ENCODE measurements at regions not wholly inside any gene's neighbourhood (a gene's known extent, or its start where the extent isn't known, plus 50 kb on each side); places are given as distances from the start of the nearest gene placed in this dataset.
A peak's percentile ranks its signal among the peaks of the same experiment; 100 is the strongest.

DNA sequence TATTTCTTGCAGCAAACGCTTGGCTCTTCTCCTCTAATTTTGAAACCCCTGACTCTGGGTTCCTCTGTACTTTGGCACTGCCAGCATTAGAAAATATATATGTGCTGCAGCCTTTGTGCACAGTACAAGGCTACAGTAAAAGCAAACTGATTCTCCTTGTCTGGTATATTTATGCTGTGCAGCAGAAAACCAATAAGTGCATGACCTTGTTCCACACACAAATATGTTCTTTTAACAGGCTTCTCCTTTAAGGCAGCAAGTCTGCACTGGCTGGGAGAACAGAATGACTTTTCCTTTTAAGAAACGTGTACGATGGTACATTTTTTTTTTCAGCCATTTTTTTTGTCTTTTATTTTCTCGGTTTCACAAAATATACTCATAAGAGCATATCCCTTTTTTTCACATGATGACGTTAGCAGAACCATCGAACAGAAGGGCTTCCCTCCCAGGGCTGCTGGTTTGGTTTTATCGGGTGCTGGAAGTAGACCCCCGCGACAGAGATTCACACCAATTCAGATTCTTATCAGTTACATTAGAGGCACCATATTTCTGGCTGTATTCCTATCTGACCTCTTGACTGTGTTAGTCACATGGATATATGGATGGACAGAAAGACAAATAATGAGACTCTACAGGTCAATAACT lies 129.9 kb upstream of the ARID1B start:
- no peak for DNase-seq (ENCODE audit: low read depth in 6 of 9, low spot score in 9 of 9)
- Histone ChIP-seq H3K4me1 (ENCODE audit: control insufficient read depth in 2 of 2, insufficient read depth in 2 of 2, low read length in 2 of 2) (no peaks in the 10 kb centered on the region), H3K27ac (ENCODE audit: low read depth in 1 of 2, low read length in 1 of 2) (no peak overlapping the region), H3K9me3 (ENCODE audit: control insufficient read depth in 2 of 2, insufficient read depth in 1 of 2, low read length in 1 of 2) (no peaks in the 10 kb centered on the region), H3K27me3 (ENCODE audit: control insufficient read depth in 2 of 2, insufficient read depth in 1 of 2, low read length in 1 of 2) (no peaks in the 10 kb centered on the region), H3K4me3 (ENCODE audit: low read length in 2 of 2) (no peak overlapping the region), H3K36me3 (ENCODE audit: control insufficient read depth in 2 of 2, insufficient read depth in 2 of 2, low read length in 1 of 2) (no peaks in the 10 kb centered on the region)
- 24% methylated on average over 9 of the region's 9 CpGs for WGBS

DNA sequence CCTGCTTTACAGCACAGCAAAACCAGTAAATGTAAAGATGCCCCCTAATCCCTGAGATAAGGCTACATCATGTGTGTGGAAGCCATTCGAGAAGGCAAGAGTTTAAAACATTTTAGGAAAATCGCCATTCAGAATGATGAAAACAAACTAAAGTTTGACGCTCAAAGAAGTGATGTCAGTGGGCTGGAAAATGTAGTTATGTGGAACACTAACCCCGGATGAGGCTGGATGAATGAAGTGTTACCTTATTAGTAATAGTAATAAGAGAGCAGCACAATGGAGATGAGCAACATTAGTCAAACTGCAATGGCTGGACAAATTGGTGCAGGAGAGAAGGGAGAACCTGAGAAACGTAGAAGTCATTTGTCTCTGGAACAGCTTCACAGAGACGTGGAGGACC lies 130.7 kb upstream of the ARID1B start:
- 72% methylated on average over 6 of the region's 6 CpGs for WGBS
- no peak for DNase-seq (ENCODE audit: low read depth in 6 of 9, low spot score in 9 of 9)
- Histone ChIP-seq H3K36me3 (ENCODE audit: control insufficient read depth in 2 of 2, insufficient read depth in 2 of 2, low read length in 1 of 2) (no peaks in the 10 kb centered on the region), H3K27ac (ENCODE audit: low read depth in 1 of 2, low read length in 1 of 2) (no peak overlapping the region), H3K27me3 (ENCODE audit: control insufficient read depth in 2 of 2, insufficient read depth in 1 of 2, low read length in 1 of 2) (no peaks in the 10 kb centered on the region), H3K9me3 (ENCODE audit: control insufficient read depth in 2 of 2, insufficient read depth in 1 of 2, low read length in 1 of 2) (no peaks in the 10 kb centered on the region), H3K4me3 (ENCODE audit: low read length in 2 of 2) (no peak overlapping the region), H3K4me1 (ENCODE audit: control insufficient read depth in 2 of 2, insufficient read depth in 2 of 2, low read length in 2 of 2) (no peaks in the 10 kb centered on the region)

DNA sequence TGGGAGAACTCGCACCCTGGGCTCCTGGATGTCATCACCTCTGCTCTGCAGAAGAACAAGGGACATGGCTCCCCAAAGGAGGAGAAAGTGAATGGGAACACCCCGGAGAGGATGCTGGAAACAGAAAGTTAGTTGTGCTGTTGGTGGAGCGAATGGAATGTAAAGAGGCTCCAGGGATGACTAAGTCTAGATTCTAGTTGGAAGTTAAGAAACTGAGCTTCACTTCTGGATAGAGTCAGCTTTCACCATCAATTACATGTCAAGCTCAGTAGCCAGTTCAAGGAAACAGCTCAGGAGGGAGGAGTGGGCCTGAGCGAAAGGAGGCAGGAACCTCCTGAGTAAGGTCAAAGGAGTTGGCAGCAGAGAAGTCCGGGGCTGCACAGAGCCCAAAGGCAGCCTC lies 132.1 kb upstream of the ARID1B start:
- H3K9me3 ChIP-seq (ENCODE audit: control insufficient read depth in 2 of 2, insufficient read depth in 1 of 2, low read length in 1 of 2) = no peaks in the 10 kb centered on the region
- H3K36me3 ChIP-seq (ENCODE audit: control insufficient read depth in 2 of 2, insufficient read depth in 2 of 2, low read length in 1 of 2) = no peaks in the 10 kb centered on the region
- no peak overlapping the region for H3K4me3 ChIP-seq (ENCODE audit: low read length in 2 of 2)
- DNase-seq (ENCODE audit: low read depth in 6 of 9, low spot score in 9 of 9) = no peak
- 98% methylated on average over 5 of the region's 5 CpGs for WGBS
- H3K27me3 ChIP-seq (ENCODE audit: control insufficient read depth in 2 of 2, insufficient read depth in 1 of 2, low read length in 1 of 2) = no peaks in the 10 kb centered on the region
- H3K4me1 ChIP-seq (ENCODE audit: control insufficient read depth in 2 of 2, insufficient read depth in 2 of 2, low read length in 2 of 2) = no peaks in the 10 kb centered on the region
- H3K27ac ChIP-seq (ENCODE audit: low read depth in 1 of 2, low read length in 1 of 2) = no peak overlapping the region

DNA sequence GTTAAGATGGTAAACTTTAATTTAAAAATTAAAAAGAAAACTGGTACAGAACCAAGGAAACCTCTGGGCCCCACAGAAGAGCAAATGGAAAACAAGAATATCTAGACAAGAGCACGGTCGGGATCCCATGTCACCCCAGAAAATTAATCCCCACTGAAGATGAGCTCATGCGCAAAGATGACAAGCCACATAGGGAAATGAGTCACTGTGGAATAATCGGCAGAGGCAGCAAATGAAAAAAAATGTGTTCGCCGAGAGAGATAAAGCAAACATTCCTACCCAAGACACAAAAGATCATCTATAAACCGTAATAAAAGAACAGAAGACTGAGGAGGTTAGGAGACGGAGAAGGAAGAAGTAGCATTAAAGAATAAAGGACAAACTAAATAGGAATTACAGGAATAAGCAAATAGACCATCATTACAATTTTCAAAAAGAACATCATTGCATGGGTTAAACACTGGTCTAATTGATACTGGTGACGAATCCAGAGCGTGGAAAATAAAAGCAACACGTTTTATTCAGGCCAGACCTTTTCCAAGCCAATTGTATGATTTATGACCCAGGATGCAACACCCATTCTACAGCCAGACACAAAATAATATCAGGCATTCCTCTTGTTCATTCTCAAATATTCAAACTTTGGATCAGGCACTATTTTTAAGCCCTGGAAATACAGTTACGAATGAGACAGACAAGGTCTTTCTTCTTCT lies 138.0 kb upstream of the ARID1B start:
- Histone ChIP-seq H3K4me1 (ENCODE audit: control insufficient read depth in 2 of 2, insufficient read depth in 2 of 2, low read length in 2 of 2) (peaks cover 0 to 10% of the 10 kb centered on the region in 2 donors), H3K9me3 (ENCODE audit: control insufficient read depth in 2 of 2, insufficient read depth in 1 of 2, low read length in 1 of 2) (no peaks in the 10 kb centered on the region), H3K36me3 (ENCODE audit: control insufficient read depth in 2 of 2, insufficient read depth in 2 of 2, low read length in 1 of 2) (no peaks in the 10 kb centered on the region), H3K4me3 (ENCODE audit: low read length in 2 of 2) (no peak overlapping the region), H3K27ac (ENCODE audit: low read depth in 1 of 2, low read length in 1 of 2) (no peak overlapping the region), H3K27me3 (ENCODE audit: control insufficient read depth in 2 of 2, insufficient read depth in 1 of 2, low read length in 1 of 2) (no peaks in the 10 kb centered on the region)
- no peak for DNase-seq (ENCODE audit: low read depth in 6 of 9, low spot score in 9 of 9)
- 97% methylated on average over 12 of the region's 12 CpGs for WGBS

DNA sequence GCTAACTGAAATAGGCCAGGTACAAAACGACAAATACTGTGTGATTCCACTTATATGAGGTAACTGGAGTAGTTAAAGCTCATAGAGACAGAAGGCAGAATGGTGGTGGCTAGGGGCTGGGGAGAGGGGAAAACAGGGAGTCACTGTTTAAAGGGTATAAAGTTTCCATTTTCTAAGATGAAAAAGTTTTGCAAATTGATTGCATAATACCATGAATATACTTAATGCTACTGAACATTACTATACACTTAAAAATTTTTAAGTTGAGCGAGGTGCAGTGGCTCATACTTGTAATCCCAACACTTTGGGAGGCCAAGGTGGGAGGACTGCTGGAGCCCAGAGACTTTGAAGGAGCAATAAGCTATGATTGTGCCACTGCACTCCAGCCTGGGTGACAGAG lies 138.6 kb upstream of the ARID1B start:
- Histone ChIP-seq H3K9me3 (ENCODE audit: control insufficient read depth in 2 of 2, insufficient read depth in 1 of 2, low read length in 1 of 2) (no peaks in the 10 kb centered on the region), H3K27me3 (ENCODE audit: control insufficient read depth in 2 of 2, insufficient read depth in 1 of 2, low read length in 1 of 2) (no peaks in the 10 kb centered on the region), H3K36me3 (ENCODE audit: control insufficient read depth in 2 of 2, insufficient read depth in 2 of 2, low read length in 1 of 2) (no peaks in the 10 kb centered on the region), H3K4me3 (ENCODE audit: low read length in 2 of 2) (no peak overlapping the region), H3K27ac (ENCODE audit: low read depth in 1 of 2, low read length in 1 of 2) (peak overlapping the region in 1 of 2 donors; percentile 59), H3K4me1 (ENCODE audit: control insufficient read depth in 2 of 2, insufficient read depth in 2 of 2, low read length in 2 of 2) (peaks cover 0 to 16% of the 10 kb centered on the region in 2 donors)
- WGBS = 94% methylated on average over 2 of the region's 2 CpGs
- no peak for DNase-seq (ENCODE audit: low read depth in 6 of 9, low spot score in 9 of 9)

DNA sequence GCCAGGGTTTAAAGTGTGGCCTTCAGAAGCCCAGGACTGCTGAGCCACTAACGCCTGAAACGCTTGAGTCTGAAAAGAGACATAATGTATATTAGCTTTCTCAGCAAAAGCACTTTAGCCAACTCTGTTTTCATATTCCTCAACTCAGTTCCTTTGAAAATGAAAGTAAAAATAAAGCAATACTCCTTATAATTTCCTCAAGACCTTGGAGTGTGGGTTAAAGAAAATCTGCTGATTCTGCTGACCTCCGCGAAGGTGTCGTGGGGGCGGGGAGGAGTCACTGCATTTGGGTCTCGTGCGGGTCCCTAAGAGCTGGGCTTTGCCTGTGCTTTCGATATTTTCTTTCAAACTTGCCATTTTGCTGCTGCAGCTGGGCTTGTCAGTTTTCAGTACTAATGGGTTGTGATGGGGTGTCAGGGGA lies 142.2 kb upstream of the ARID1B start:
- WGBS = 79% methylated on average over 9 of the region's 9 CpGs
- peaks cover 0 to 4% of the 10 kb centered on the region in 2 donors for H3K9me3 ChIP-seq (ENCODE audit: control insufficient read depth in 2 of 2, insufficient read depth in 1 of 2, low read length in 1 of 2)
- H3K27ac ChIP-seq (ENCODE audit: low read depth in 1 of 2, low read length in 1 of 2) = no peak overlapping the region
- DNase-seq (ENCODE audit: low read depth in 6 of 9, low spot score in 9 of 9) = no peak
- H3K4me1 ChIP-seq (ENCODE audit: control insufficient read depth in 2 of 2, insufficient read depth in 2 of 2, low read length in 2 of 2) = peaks cover 0 to 19% of the 10 kb centered on the region in 2 donors
- no peak overlapping the region for H3K4me3 ChIP-seq (ENCODE audit: low read length in 2 of 2)
- no peaks in the 10 kb centered on the region for H3K27me3 ChIP-seq (ENCODE audit: control insufficient read depth in 2 of 2, insufficient read depth in 1 of 2, low read length in 1 of 2)
- H3K36me3 ChIP-seq (ENCODE audit: control insufficient read depth in 2 of 2, insufficient read depth in 2 of 2, low read length in 1 of 2) = no peaks in the 10 kb centered on the region

DNA sequence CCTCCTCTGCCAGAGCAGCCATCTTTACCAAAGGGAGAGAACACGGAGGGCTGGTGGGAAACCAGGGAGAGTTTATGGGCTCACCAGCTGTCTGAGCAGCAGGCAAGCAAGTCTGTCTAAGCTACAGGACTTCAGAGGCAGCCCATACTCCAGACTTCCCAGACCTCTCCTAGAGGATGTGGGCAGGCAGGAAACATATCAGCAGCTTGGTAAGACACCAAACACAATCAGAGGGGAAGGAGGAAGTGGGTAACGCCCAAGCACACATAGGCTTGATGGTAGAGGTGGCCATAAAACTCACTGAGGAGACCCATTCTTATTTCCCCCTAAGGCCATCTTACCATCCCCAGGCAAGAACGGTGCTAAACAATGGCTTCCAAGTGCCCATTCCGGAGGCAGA lies 143.1 kb upstream of the ARID1B start:
- Histone ChIP-seq H3K4me3 (ENCODE audit: low read length in 2 of 2) (no peak overlapping the region), H3K9me3 (ENCODE audit: control insufficient read depth in 2 of 2, insufficient read depth in 1 of 2, low read length in 1 of 2) (peaks cover 0 to 4% of the 10 kb centered on the region in 2 donors), H3K27me3 (ENCODE audit: control insufficient read depth in 2 of 2, insufficient read depth in 1 of 2, low read length in 1 of 2) (no peaks in the 10 kb centered on the region), H3K4me1 (ENCODE audit: control insufficient read depth in 2 of 2, insufficient read depth in 2 of 2, low read length in 2 of 2) (peaks cover 0 to 19% of the 10 kb centered on the region in 2 donors), H3K36me3 (ENCODE audit: control insufficient read depth in 2 of 2, insufficient read depth in 2 of 2, low read length in 1 of 2) (no peaks in the 10 kb centered on the region), H3K27ac (ENCODE audit: low read depth in 1 of 2, low read length in 1 of 2) (no peak overlapping the region)
- peak in 1 of 9 donors; percentile 16 for DNase-seq (ENCODE audit: low read depth in 6 of 9, low spot score in 9 of 9)
- 92% methylated on average over 4 of the region's 4 CpGs for WGBS

DNA sequence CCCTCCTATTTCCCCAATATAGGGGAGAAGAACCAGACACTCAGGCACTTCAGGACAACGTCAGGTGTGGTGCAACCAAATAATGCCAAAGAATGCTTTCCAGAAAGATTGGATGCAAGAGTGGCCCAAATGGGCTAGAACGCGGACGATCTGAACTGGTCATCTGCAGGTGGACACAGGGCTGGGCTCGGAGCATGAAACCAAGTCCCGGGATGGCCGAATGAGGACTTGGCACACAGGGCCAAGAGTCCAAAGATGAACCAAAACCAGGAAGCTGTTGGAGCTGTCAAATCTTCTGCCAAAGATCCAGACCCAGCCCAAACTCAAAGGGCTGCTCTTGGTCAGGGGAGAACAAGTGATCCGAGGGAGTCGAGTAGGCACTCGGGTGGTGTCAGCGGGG lies 143.9 kb upstream of the ARID1B start:
- Histone ChIP-seq H3K4me1 (ENCODE audit: control insufficient read depth in 2 of 2, insufficient read depth in 2 of 2, low read length in 2 of 2) (peaks cover 0 to 19% of the 10 kb centered on the region in 2 donors), H3K27me3 (ENCODE audit: control insufficient read depth in 2 of 2, insufficient read depth in 1 of 2, low read length in 1 of 2) (no peaks in the 10 kb centered on the region), H3K36me3 (ENCODE audit: control insufficient read depth in 2 of 2, insufficient read depth in 2 of 2, low read length in 1 of 2) (no peaks in the 10 kb centered on the region), H3K4me3 (ENCODE audit: low read length in 2 of 2) (no peak overlapping the region), H3K9me3 (ENCODE audit: control insufficient read depth in 2 of 2, insufficient read depth in 1 of 2, low read length in 1 of 2) (peaks cover 0 to 4% of the 10 kb centered on the region in 2 donors), H3K27ac (ENCODE audit: low read depth in 1 of 2, low read length in 1 of 2) (no peak overlapping the region)
- WGBS = 89% methylated on average over 11 of the region's 11 CpGs
- DNase-seq (ENCODE audit: low read depth in 6 of 9, low spot score in 9 of 9) = no peak

DNA sequence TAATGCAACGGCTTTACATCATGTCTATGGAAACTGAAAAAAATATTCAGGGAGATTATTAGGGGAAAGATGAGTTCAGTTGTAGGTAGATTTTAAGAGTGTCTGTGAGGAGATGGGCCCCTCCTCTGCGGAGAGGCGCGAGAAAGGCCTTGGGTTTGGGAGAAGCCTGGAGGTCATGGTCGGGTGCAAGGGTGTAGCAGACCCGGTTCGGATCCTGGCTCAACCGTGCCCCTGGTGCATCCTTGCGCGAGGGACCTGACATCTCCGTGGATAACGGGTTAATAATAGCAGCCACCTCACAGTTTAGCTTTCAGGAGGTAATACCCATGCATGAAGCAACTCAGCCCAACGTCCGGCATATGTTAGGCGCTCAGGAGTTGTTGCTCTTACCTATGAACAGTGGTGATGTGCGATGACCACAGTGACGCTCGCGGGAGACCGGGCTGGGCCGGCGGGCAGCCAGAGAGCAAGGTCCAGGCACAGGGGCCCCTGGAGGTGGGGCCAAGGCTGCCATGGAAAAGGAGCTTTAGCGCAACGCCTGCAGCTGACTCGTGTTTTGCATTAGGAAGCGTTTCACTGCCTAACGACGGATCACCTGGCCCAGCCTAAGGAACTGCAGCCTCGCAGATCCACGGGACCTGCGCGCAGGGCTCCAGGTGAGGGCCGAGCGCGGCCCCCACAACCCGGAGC lies 146.4 kb upstream of the ARID1B start:
- H3K27ac ChIP-seq (ENCODE audit: low read depth in 1 of 2, low read length in 1 of 2) = no peak overlapping the region
- H3K27me3 ChIP-seq (ENCODE audit: control insufficient read depth in 2 of 2, insufficient read depth in 1 of 2, low read length in 1 of 2) = no peaks in the 10 kb centered on the region
- peaks cover 0 to 4% of the 10 kb centered on the region in 2 donors for H3K9me3 ChIP-seq (ENCODE audit: control insufficient read depth in 2 of 2, insufficient read depth in 1 of 2, low read length in 1 of 2)
- H3K4me1 ChIP-seq (ENCODE audit: control insufficient read depth in 2 of 2, insufficient read depth in 2 of 2, low read length in 2 of 2) = peaks cover 0 to 17% of the 10 kb centered on the region in 2 donors
- 98% methylated on average over 36 of the region's 36 CpGs for WGBS
- no peaks in the 10 kb centered on the region for H3K36me3 ChIP-seq (ENCODE audit: control insufficient read depth in 2 of 2, insufficient read depth in 2 of 2, low read length in 1 of 2)
- DNase-seq (ENCODE audit: low read depth in 6 of 9, low spot score in 9 of 9) = no peak
- H3K4me3 ChIP-seq (ENCODE audit: low read length in 2 of 2) = no peak overlapping the region
